HepG2 (cell line): ENCODE measurements at regions not wholly inside any gene's neighbourhood (a gene's known extent, or its start where the extent isn't known, plus 50 kb on each side); places are given as distances from the start of the nearest gene placed in this dataset.

ENCODE experiments used
- ATAD3A ChIP-seq: sonication (generic); formaldehyde crosslinking; IDR thresholded peaks from 2 replicates; pipeline ENCODE4 v1.4.0; 2020; ENCODE audit warnings: missing genetic modification reagents
- CTCF ChIP-seq: sonication (generic); formaldehyde crosslinking; IDR thresholded peaks from 2 replicates; pipeline ENCODE4 v1.5.0; 2020; ENCODE audit warnings: mild to moderate bottlenecking, missing genetic modification reagents, moderate library complexity
- EZH2 ChIP-seq: conservative IDR thresholded peaks from 2 replicates; pipeline ENCODE4 v1.6.1; 2012; ENCODE audit warnings: mild to moderate bottlenecking, low read depth, low read length, moderate library complexity
- PAF1 ChIP-seq: IDR thresholded peaks from 2 replicates; pipeline ENCODE4 v1.6.1; 2016; ENCODE audit warnings: missing genetic modification reagents, missing compliant biosample characterization
- PHF8 ChIP-seq: sonication (generic); formaldehyde crosslinking; IDR thresholded peaks from 2 replicates; pipeline ENCODE4 v1.5.0; 2020; ENCODE audit warnings: missing genetic modification reagents
- RFX5 ChIP-seq: IDR thresholded peaks from 2 replicates; pipeline ENCODE4 v1.6.1; 2011; ENCODE audit warnings: low read depth, low read length, improper control_type of control experiment

- no peak for TF ChIP-seq ATAD3A (CRISPR knock-in tag)
- no peak for TF ChIP-seq PHF8 (CRISPR knock-in tag)
- TF ChIP-seq CTCF: no peak
- TF ChIP-seq EZH2: no peak
- no peak for TF ChIP-seq RFX5
- TF ChIP-seq PAF1: no peak
Observed at GRCh38 chr2:118565786-118566540, 281.5 kb downstream of the EN1 start.
